Lower leg skin (tissue), 3 donors: ENCODE measurements at regions not wholly inside any gene's neighbourhood (a gene's known extent, or its start where the extent isn't known, plus 50 kb on each side); places are given as distances from the start of the nearest gene placed in this dataset.

Source experiments
- POLR2A ChIP-seq, 2 donors: fragments of 450-650 bp; IDR thresholded peaks; one replicate each; pipeline ENCODE4 v1.6.1; 2016 to 2017; ENCODE audit warnings: antibody characterized with exemption in 2 of 2, mild to moderate bottlenecking in 1 of 2, moderate library complexity in 1 of 2
- TF ChIP-seq, protein P1 (sequence below), 3 donors: fragments of 450-650 bp; IDR thresholded peaks; one replicate each; pipeline ENCODE4 v1.5.1; 2016; ENCODE audit warnings: antibody characterized with exemption in 3 of 3, mild to moderate bottlenecking in 3 of 3, moderate library complexity in 2 of 3

DNA sequence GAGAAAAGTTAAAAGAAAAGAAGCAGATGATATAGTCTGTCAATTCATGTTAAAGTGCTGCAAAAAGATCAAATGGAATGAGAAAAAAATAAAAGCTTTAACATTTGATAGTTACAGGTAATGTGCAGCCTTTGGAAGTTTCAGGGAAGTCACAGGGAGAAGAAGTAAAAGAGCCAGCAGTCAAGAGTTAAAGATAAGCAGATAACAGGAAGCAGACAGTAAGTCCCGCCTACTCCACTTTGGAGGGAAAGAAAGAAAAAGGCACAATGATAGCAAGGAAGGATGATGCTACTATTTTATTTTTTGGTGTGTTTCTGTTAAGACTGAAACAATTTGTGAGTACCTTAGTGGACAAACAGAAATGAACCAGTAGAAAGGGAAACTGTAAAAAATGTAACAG lies 111.1 kb upstream of the KRR1 start:
- TF ChIP-seq, protein P1, sequence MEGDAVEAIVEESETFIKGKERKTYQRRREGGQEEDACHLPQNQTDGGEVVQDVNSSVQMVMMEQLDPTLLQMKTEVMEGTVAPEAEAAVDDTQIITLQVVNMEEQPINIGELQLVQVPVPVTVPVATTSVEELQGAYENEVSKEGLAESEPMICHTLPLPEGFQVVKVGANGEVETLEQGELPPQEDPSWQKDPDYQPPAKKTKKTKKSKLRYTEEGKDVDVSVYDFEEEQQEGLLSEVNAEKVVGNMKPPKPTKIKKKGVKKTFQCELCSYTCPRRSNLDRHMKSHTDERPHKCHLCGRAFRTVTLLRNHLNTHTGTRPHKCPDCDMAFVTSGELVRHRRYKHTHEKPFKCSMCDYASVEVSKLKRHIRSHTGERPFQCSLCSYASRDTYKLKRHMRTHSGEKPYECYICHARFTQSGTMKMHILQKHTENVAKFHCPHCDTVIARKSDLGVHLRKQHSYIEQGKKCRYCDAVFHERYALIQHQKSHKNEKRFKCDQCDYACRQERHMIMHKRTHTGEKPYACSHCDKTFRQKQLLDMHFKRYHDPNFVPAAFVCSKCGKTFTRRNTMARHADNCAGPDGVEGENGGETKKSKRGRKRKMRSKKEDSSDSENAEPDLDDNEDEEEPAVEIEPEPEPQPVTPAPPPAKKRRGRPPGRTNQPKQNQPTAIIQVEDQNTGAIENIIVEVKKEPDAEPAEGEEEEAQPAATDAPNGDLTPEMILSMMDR (IDR thresholded peaks at IDR 0.05) = no peak
- TF ChIP-seq POLR2A (IDR thresholded peaks at IDR 0.05) = no peak
